ENCODE measurements at regions not wholly inside any gene's neighbourhood (a gene's known extent, or its start where the extent isn't known, plus 50 kb on each side); places are given as distances from the start of the nearest gene placed in this dataset.
A peak's percentile ranks its signal among the peaks of the same experiment; 100 is the strongest.

DNA sequence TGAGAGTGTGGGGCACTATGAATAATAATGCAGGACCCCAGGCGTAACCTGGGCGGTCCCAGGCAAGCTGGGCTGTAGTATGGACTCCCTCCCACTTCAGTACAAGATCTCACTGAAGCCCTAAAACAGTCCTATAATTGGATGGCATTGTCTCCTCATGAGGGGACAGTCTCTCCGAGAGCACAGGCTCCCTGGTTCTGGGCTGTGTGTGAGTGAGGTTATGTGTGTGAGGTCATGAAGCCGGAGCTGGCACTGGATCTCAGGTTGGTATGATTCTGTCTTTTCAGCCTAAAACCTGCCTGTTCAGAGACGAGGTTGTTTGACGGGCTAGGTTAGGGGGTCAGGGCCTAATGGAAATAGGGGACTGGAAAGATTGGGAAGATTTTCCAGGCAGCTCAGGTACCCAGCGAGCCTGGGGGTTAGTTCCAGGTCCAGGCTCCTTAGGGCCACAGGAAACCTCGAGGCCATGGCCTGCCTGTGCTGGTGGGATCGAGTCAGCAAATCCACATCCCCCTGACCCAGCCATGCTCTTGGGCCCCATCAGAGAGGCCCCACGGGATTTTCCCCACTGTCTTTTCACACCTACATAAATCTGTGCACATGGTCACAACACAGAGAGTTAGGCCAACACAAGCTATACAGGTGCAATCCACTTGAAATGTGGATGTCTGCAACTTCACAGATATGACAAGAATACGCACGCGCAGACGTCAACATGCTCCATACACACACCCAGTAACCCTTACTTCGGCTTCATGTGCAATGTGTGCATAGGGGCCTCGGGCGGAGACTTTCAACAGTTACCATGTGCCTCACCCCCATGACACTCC, 94.8 kb downstream of the INHBB start:
- Histone ChIP-seq H3K4me1 (ENCODE audit: insufficient read depth, low read length, poor library complexity, severe bottlenecking) (no peaks in the 10 kb centered on the region), H3K4me3 (ENCODE audit: low read depth, low read length, poor library complexity, severe bottlenecking) (no peak overlapping the region), H3K36me3 (ENCODE audit: insufficient read depth, low read length, poor library complexity, severe bottlenecking) (no peaks in the 10 kb centered on the region), H3K27me3 (replicated peaks; ENCODE audit: insufficient read depth, low read depth, low read length, poor library complexity) (peaks cover 19% of the 10 kb centered on the region), H3K9me3 (ENCODE audit: low read depth, low read length, poor library complexity, severe bottlenecking) (no peaks in the 10 kb centered on the region), H3K27ac (ENCODE audit: low read depth, low read length, poor library complexity, severe bottlenecking) (no peak overlapping the region)
- intact Hi-C loops (cut with micrococcal nuclease; ENCODE audit: unreplicated experiment), result no loop called here
- ChIA-PET CTCF (no interaction called here), POLR2A (ENCODE audit: low non-redundant PET) (no interaction called here)
- no TSS peak for BruUV-seq (replicated peaks)
- no peak for DNase-seq (ENCODE audit: low spot score)
- TF ChIP-seq, protein P1, sequence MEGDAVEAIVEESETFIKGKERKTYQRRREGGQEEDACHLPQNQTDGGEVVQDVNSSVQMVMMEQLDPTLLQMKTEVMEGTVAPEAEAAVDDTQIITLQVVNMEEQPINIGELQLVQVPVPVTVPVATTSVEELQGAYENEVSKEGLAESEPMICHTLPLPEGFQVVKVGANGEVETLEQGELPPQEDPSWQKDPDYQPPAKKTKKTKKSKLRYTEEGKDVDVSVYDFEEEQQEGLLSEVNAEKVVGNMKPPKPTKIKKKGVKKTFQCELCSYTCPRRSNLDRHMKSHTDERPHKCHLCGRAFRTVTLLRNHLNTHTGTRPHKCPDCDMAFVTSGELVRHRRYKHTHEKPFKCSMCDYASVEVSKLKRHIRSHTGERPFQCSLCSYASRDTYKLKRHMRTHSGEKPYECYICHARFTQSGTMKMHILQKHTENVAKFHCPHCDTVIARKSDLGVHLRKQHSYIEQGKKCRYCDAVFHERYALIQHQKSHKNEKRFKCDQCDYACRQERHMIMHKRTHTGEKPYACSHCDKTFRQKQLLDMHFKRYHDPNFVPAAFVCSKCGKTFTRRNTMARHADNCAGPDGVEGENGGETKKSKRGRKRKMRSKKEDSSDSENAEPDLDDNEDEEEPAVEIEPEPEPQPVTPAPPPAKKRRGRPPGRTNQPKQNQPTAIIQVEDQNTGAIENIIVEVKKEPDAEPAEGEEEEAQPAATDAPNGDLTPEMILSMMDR (conservative IDR thresholded peaks at IDR 0.05; ENCODE audit: low read depth, low read length), result no peak
- TF ChIP-seq EZH2 (IDR thresholded peaks at IDR 0.05; ENCODE audit: borderline replicate concordance, low read depth, low read length, poor library complexity, severe bottlenecking), result no peak

DNA sequence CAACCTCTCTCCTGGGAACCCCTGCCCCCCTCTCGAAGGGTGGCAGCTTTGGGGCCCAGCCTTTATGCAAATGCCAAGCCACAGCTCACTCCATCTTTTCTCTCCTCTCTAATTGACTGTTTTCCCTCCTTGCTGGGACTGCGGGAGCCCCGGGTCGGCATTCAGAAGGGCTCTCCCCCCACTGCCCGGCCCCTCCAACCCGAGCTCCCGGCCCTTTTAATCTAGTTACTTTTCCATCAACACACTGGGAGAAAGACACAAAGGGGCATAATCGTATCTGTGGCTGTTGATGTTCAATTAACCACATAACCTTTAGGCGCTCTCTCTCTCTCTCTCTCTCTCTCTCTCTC, 95.4 kb downstream of the INHBB start:
- Histone ChIP-seq H3K27ac (ENCODE audit: low read depth, low read length, poor library complexity, severe bottlenecking) (no peak overlapping the region), H3K36me3 (ENCODE audit: insufficient read depth, low read length, poor library complexity, severe bottlenecking) (no peaks in the 10 kb centered on the region), H3K9me3 (ENCODE audit: low read depth, low read length, poor library complexity, severe bottlenecking) (no peaks in the 10 kb centered on the region), H3K4me3 (ENCODE audit: low read depth, low read length, poor library complexity, severe bottlenecking) (no peak overlapping the region), H3K4me1 (ENCODE audit: insufficient read depth, low read length, poor library complexity, severe bottlenecking) (no peaks in the 10 kb centered on the region), H3K27me3 (replicated peaks; ENCODE audit: insufficient read depth, low read depth, low read length, poor library complexity) (peaks cover 19% of the 10 kb centered on the region)
- intact Hi-C loops (cut with micrococcal nuclease; ENCODE audit: unreplicated experiment), result no loop called here
- no peak for DNase-seq (ENCODE audit: low spot score)
- CTCF ChIA-PET, result no interaction called here
- no peak for TF ChIP-seq EZH2 (IDR thresholded peaks at IDR 0.05; ENCODE audit: borderline replicate concordance, low read depth, low read length, poor library complexity, severe bottlenecking)
- TF ChIP-seq, protein P1 (conservative IDR thresholded peaks at IDR 0.05; ENCODE audit: low read depth, low read length), result no peak
- BruUV-seq (replicated peaks), result no TSS peak
- POLR2A ChIA-PET (ENCODE audit: low non-redundant PET), result no interaction called here

DNA sequence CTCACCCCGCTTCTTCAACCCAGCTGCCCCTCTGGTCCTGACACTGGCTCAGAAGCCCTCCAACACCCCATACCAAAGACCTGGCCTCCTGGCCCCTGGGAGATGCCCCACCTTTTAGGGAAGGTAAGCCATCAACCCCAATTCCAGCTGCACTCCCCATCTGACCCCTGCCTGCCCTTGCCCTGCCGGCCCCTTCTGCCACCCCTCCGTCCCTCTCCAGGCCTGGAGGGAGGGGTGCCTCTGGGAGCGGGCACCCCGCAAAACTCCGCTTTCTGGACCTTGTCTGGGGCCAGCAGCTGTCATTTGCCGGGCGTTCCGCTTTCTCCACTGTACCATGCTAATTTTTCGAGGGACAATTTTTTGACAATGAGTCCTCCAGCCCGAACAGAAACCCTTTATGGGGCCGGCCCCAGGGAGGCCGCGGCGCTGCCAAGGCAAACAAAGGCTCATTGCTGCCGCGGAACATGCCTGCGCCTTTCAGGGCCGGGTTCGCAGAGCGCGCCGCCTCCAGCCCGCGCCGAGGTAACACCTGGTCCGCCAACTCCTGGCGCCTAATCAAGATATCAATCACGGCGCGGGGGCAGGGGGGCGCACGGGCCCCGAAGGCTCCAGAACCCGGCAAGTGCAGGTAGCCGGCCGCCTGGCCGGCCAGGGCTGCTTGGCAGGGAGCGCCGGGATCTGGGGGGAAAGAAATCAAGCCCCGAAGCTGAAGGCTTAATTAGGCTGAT, 96.0 kb downstream of the INHBB start:
- TF ChIP-seq, protein P1 (conservative IDR thresholded peaks at IDR 0.05; ENCODE audit: low read depth, low read length), result no peak
- TF ChIP-seq EZH2 (IDR thresholded peaks at IDR 0.05; ENCODE audit: borderline replicate concordance, low read depth, low read length, poor library complexity, severe bottlenecking), result peak; percentile 70

More for the DNA sequence above, 96.0 kb downstream of the INHBB start:
- ChIA-PET POLR2A (ENCODE audit: low non-redundant PET) (no interaction called here), CTCF (no interaction called here)
- intact Hi-C loops (cut with micrococcal nuclease; ENCODE audit: unreplicated experiment), result no loop called here
- H3K4me3 ChIP-seq (ENCODE audit: low read depth, low read length, poor library complexity, severe bottlenecking), result no peak overlapping the region
- H3K4me1 ChIP-seq (ENCODE audit: insufficient read depth, low read length, poor library complexity, severe bottlenecking), result no peaks in the 10 kb centered on the region
- no peak for DNase-seq (ENCODE audit: low spot score)
- H3K27ac ChIP-seq (ENCODE audit: low read depth, low read length, poor library complexity, severe bottlenecking), result no peak overlapping the region
- peaks cover 19% of the 10 kb centered on the region for H3K27me3 ChIP-seq (replicated peaks; ENCODE audit: insufficient read depth, low read depth, low read length, poor library complexity)
- no peaks in the 10 kb centered on the region for H3K9me3 ChIP-seq (ENCODE audit: low read depth, low read length, poor library complexity, severe bottlenecking)
- no TSS peak for BruUV-seq (replicated peaks)
- H3K36me3 ChIP-seq (ENCODE audit: insufficient read depth, low read length, poor library complexity, severe bottlenecking), result no peaks in the 10 kb centered on the region
